OCI-LY7 (cell line): ENCODE measurements at regions not wholly inside any gene's neighbourhood (a gene's known extent, or its start where the extent isn't known, plus 50 kb on each side); places are given as distances from the start of the nearest gene placed in this dataset.

ENCODE experiments used
- BruUV-seq: library from RNA; stranded (reverse); fragments of 400-500 nt; replicated peaks from 2 replicates; lab custom pipeline; 2021; lab: Mats Ljungman, UMichigan
- CTCF ChIA-PET: fragments of 300-600 bp; sonication (Branson Sonifier 250); formaldehyde crosslinking; loops from one replicate; lab custom pipeline; 2022; ENCODE audit warnings: antibody characterized with exemption; ENCODE audit not compliant: unreplicated experiment; lab: Charles Lee
- POLR2A ChIA-PET: fragments of 300-600 bp; sonication (Branson Sonifier 250); formaldehyde crosslinking; loops from one replicate; lab custom pipeline; 2022; ENCODE audit warnings: antibody characterized with exemption; lab: Charles Lee
- DNase-seq: peaks from one replicate; pipeline ENCODE4 v3.0.0-alpha.2; 2015; ENCODE audit warnings: low spot score
- H2AFZ ChIP-seq: fragments of 200-600 bp; sonication (generic), shearing (Covaris generic); 2 replicates; pipeline ENCODE4 v1.6.1; 2014; ENCODE audit warnings: mild to moderate bottlenecking, antibody characterized with exemption, low read length, moderate library complexity
- H3K27ac ChIP-seq: fragments of 200-600 bp; sonication (generic); 2 replicates; pipeline ENCODE4 v1.5.1; 2014; ENCODE audit warnings: mixed run types, low read depth, mild to moderate bottlenecking, moderate library complexity, low read length, inconsistent platforms; ENCODE audit not compliant: poor library complexity, severe bottlenecking
- H3K36me3 ChIP-seq: fragments of 200-600 bp; sonication (generic); 2 replicates; pipeline ENCODE4 v1.6.1; 2014; ENCODE audit warnings: mild to moderate bottlenecking, antibody characterized with exemption, low read length, moderate library complexity, mixed read lengths; ENCODE audit not compliant: insufficient read depth
- H3K4me1 ChIP-seq: fragments of 200-600 bp; sonication (generic); 2 replicates; pipeline ENCODE4 v1.5.1; 2014; ENCODE audit warnings: mild to moderate bottlenecking, low read length; ENCODE audit not compliant: insufficient read depth, poor library complexity, severe bottlenecking
- H3K4me2 ChIP-seq: fragments of 200-600 bp; sonication (generic); 2 replicates; pipeline ENCODE4 v1.6.1; 2014; ENCODE audit warnings: mild to moderate bottlenecking, low read length
- H3K4me3 ChIP-seq: fragments of 200-600 bp; sonication (generic); 2 replicates; pipeline ENCODE4 v1.5.1; 2014; ENCODE audit warnings: mild to moderate bottlenecking, low read depth, low read length; ENCODE audit not compliant: poor library complexity, severe bottlenecking
- H3K79me2 ChIP-seq: fragments of 200-600 bp; sonication (generic); 2 replicates; pipeline ENCODE4 v1.6.1; 2016; ENCODE audit warnings: low read depth, mild to moderate bottlenecking, low read length, moderate library complexity, mixed read lengths; ENCODE audit not compliant: insufficient read depth
- H3K9me2 ChIP-seq: fragments of 200-600 bp; sonication (generic); 2 replicates; pipeline ENCODE4 v1.6.1; 2016; ENCODE audit warnings: mild to moderate bottlenecking, low read length, mixed read lengths; ENCODE audit not compliant: insufficient read depth
- H3K9me3 ChIP-seq: fragments of 200-600 bp; sonication (generic); 2 replicates; pipeline ENCODE4 v1.6.1; 2014; ENCODE audit warnings: mild to moderate bottlenecking, mixed run types, low read length, mixed read lengths
- H4K20me1 ChIP-seq: fragments of 200-600 bp; sonication (generic); 2 replicates; pipeline ENCODE4 v1.6.1; 2014; ENCODE audit warnings: mild to moderate bottlenecking, antibody characterized with exemption, low read length, moderate library complexity, mixed read lengths; ENCODE audit not compliant: insufficient read depth
- CTCF ChIP-seq: fragments of 200-600 bp; sonication (generic); conservative IDR thresholded peaks from 2 replicates; pipeline ENCODE4 v1.5.1; 2014; ENCODE audit warnings: mild to moderate bottlenecking, antibody characterized with exemption, low read length, moderate library complexity, mixed read lengths
- EZH2phosphoT487 ChIP-seq: fragments of 200-600 bp; sonication (generic); IDR thresholded peaks from 2 replicates; pipeline ENCODE4 v1.6.1; 2018; ENCODE audit warnings: low read depth, borderline replicate concordance, mild to moderate bottlenecking, mixed run types, antibody characterized with exemption, low read length, moderate library complexity, mixed read lengths
- intact Hi-C: fragments of 100-400 bp; cut with micrococcal nuclease; formaldehyde crosslinking; loops from one replicate; pipeline ENCODE4 v1.10.0; 2022; ENCODE audit not compliant: unreplicated experiment

GRCh38 chr13:90623318-90624011 is 724.0 kb upstream of the MIR17HG start:
- H3K4me3 ChIP-seq: no peak overlapping the region
- H3K9me2 ChIP-seq: no peaks in the 10 kb centered on the region
- POLR2A ChIA-PET: interaction anchor here (0.7 to 2.0 kb wide), 3 partner anchors 12 to 380 kb away, joined by 3 to 7 read pairs (median 3); no protein-coding TSS in a partner anchor
- H3K79me2 ChIP-seq: no peaks in the 10 kb centered on the region
- no peaks in the 10 kb centered on the region for H4K20me1 ChIP-seq
- DNase-seq: no peak
- peaks cover 12% of the 10 kb centered on the region for H3K9me3 ChIP-seq
- no peaks in the 10 kb centered on the region for H3K4me1 ChIP-seq
- no peaks in the 10 kb centered on the region for H3K36me3 ChIP-seq
- intact Hi-C loops: no loop called here
- no peak overlapping the region for H2AFZ ChIP-seq
- CTCF ChIA-PET: no interaction called here
- no peak overlapping the region for H3K4me2 ChIP-seq
- H3K27ac ChIP-seq: no peak overlapping the region
- no TSS peak for BruUV-seq
- no peak for TF ChIP-seq EZH2phosphoT487
- TF ChIP-seq CTCF: no peak

- no peaks in the 10 kb centered on the region for H3K79me2 ChIP-seq
- BruUV-seq: no TSS peak
- no peak overlapping the region for H3K27ac ChIP-seq
- no peak for DNase-seq
- no peak overlapping the region for H3K4me2 ChIP-seq
- H3K9me2 ChIP-seq: no peaks in the 10 kb centered on the region
- CTCF ChIA-PET: no interaction called here
- intact Hi-C loops: no loop called here
- H3K4me1 ChIP-seq: no peaks in the 10 kb centered on the region
- H3K9me3 ChIP-seq: 0 out of 2 replicates have a peak, but pooled peaks cover 5% of the 10 kb centered on the region
- H3K4me3 ChIP-seq: no peak overlapping the region
- POLR2A ChIA-PET: interaction anchor here (0.6 to 1.0 kb wide), 2 partner anchors 103 to 413 kb away, joined by 3 read pairs; no protein-coding TSS in a partner anchor
- H3K36me3 ChIP-seq: no peaks in the 10 kb centered on the region
- no peak overlapping the region for H2AFZ ChIP-seq
- H4K20me1 ChIP-seq: no peaks in the 10 kb centered on the region
- TF ChIP-seq CTCF (no peak), EZH2phosphoT487 (no peak)
Observed at GRCh38 chr13:90627813-90628212, 719.7 kb upstream of the MIR17HG start.

- Histone ChIP-seq H2AFZ (no peak overlapping the region), H3K79me2 (no peaks in the 10 kb centered on the region), H3K36me3 (no peaks in the 10 kb centered on the region), H3K4me3 (no peak overlapping the region), H3K27ac (no peak overlapping the region), H3K9me2 (no peaks in the 10 kb centered on the region), H3K4me1 (no peaks in the 10 kb centered on the region), H3K9me3 (0 out of 2 replicates have a peak, but pooled peaks cover 5% of the 10 kb centered on the region), H4K20me1 (no peaks in the 10 kb centered on the region), H3K4me2 (no peak overlapping the region)
- intact Hi-C loops: no loop called here
- ChIA-PET CTCF (no interaction called here), POLR2A (no interaction called here)
- TF ChIP-seq CTCF: no peak
- DNase-seq: no peak
- no TSS peak for BruUV-seq
Observed at GRCh38 chr13:90628471-90628870, 719.0 kb upstream of the MIR17HG start.
